Spleen (tissue), 3 donors: ENCODE measurements at regions not wholly inside any gene's neighbourhood (a gene's known extent, or its start where the extent isn't known, plus 50 kb on each side); places are given as distances from the start of the nearest gene placed in this dataset.

Experiments used
- POLR2A ChIP-seq, 3 donors: fragments of 450-650 bp; IDR thresholded peaks; one replicate each; pipeline ENCODE4 v1.5.1; 2017; ENCODE audit warnings: antibody characterized with exemption in 3 of 3, mild to moderate bottlenecking in 1 of 3
- POLR2AphosphoS5 ChIP-seq, 3 donors: sonication (generic); formaldehyde crosslinking; IDR thresholded peaks; one replicate each; pipeline ENCODE4 v1.5.1; 2017; ENCODE audit warnings: antibody characterized with exemption in 3 of 3

DNA sequence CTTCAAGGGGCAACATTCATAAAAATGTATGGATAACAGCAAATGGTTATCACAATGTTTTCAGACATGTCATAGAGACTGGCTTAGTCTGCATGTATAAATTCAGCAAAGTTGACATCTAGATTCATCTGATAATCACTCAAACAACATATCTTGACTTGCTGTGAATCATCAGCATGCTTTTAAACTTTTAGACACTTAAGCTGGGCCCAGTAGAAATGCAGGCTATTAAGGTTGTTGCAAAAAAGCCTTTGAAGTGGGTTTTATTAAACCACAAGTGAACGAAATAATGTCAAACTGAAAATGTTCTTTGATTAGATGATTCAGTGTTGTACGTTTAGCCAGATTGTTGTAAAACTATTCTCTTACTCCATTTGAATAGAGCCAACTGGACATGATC lies 759.6 kb downstream of the NXPH1 start:
- TF ChIP-seq POLR2A (IDR thresholded peaks at IDR 0.05) (no peak), POLR2AphosphoS5 (IDR thresholded peaks at IDR 0.05) (no peak)
